ENCODE measurements at regions not wholly inside any gene's neighbourhood (a gene's known extent, or its start where the extent isn't known, plus 50 kb on each side); places are given as distances from the start of the nearest gene placed in this dataset.

- TF ChIP-seq CTCF (IDR thresholded peaks at IDR 0.05) = no peak
- TF ChIP-seq POLR2A (IDR thresholded peaks at IDR 0.05) = no peak
- TF ChIP-seq POLR2AphosphoS5 (IDR thresholded peaks at IDR 0.05) = no peak
These were observed 337.6 kb upstream of the SLITRK5 start for GRCh38 chr13:87333599-87333998.

Measured in sigmoid colon (tissue), 4 donors.